Stomach smooth muscle (tissue), 2 donors: ENCODE measurements at regions not wholly inside any gene's neighbourhood (a gene's known extent, or its start where the extent isn't known, plus 50 kb on each side); places are given as distances from the start of the nearest gene placed in this dataset.
A peak's percentile ranks its signal among the peaks of the same experiment; 100 is the strongest.

Source experiments
- H3K27ac ChIP-seq: one replicate; pipeline ENCODE4 v1.7.0; 2013; ENCODE audit warnings: mild to moderate bottlenecking, low read length, inconsistent platforms
- H3K27me3 ChIP-seq, 2 donors: one replicate each; pipeline ENCODE4 v1.7.0; 2013; ENCODE audit warnings: low read length in 2 of 2; ENCODE audit not compliant: insufficient read depth in 2 of 2, control insufficient read depth in 1 of 2
- H3K36me3 ChIP-seq, 2 donors: one replicate each; pipeline ENCODE4 v1.7.0; 2013; ENCODE audit warnings: low read length in 2 of 2; ENCODE audit not compliant: control insufficient read depth in 2 of 2, insufficient read depth in 2 of 2
- H3K4me1 ChIP-seq: one replicate; pipeline ENCODE4 v1.7.0; 2013; ENCODE audit warnings: low read length; ENCODE audit not compliant: control insufficient read depth, insufficient read depth
- H3K4me3 ChIP-seq, 2 donors: one replicate each; pipeline ENCODE4 v1.7.0; 2013; ENCODE audit warnings: low read length in 2 of 2
- H3K9ac ChIP-seq, 2 donors: one replicate each; pipeline ENCODE4 v1.7.0; 2013; ENCODE audit warnings: low read length in 2 of 2, mild to moderate bottlenecking in 1 of 2
- H3K9me3 ChIP-seq, 2 donors: one replicate each; pipeline ENCODE4 v1.7.0; 2013; ENCODE audit warnings: low read length in 2 of 2; ENCODE audit not compliant: control insufficient read depth in 2 of 2
- donor health status: healthy.
- donor health status: Pancreatic carcinoma.

DNA sequence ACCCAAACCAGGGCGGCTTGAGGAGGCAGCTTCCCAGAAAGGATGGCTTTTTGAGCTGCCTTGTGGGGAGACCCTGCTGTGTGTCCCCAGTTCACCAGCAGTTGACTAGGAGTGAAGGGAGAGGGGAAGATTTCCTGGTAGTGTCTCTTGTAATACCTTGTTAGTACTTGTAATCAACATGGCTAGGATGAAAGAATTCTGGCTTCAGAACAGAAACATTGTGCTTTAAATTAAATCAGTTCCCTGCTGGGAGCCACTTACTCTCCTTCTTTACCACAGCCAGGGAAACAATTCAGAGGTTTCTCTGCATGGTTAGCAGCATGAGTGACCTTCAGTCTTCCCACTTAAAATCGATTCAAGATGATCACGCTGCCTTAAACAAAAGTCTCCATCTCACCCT, 525.4 kb upstream of the ID4 start:
- no peaks in the 10 kb centered on the region for H3K27me3 ChIP-seq
- H3K9ac ChIP-seq: no peak overlapping the region
- H3K4me1 ChIP-seq: no peaks in the 10 kb centered on the region
- H3K9me3 ChIP-seq: no peaks in the 10 kb centered on the region
- H3K27ac ChIP-seq: no peak overlapping the region
- no peak overlapping the region for H3K4me3 ChIP-seq
- no peaks in the 10 kb centered on the region for H3K36me3 ChIP-seq

DNA sequence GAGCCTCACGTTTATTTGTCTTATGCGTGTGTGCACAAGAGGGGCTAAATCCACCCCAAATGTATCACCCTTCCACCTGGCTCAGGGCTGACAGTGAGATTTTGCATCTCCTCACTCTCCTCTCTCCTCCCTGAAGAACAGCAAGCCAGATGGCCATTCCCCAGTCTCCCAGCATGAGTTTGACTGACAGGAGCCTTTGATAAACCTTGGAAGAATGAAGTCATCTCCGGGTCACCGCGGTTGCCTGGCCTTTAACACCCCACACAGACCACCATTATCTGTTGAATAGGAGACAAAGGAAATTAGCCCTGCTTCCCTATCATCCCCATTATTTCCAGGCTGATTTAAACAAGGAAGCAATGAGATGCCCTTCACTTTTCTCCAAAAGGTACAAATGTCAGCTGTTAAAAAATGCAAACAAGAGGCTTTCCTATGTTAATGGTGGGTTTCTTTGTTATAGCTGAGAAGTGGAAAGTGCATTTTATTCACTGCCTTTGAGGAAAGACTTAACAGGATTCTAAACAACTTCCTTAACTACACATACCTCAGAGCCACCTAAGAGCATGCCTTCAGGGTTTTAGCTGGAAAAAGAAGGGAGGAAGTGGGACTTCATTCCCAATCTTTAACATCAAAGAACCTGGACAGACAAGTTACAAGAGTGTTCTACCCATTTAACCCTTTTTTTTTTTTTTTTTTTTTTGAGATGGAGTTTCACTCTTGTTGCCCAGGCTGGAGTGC, 524.8 kb upstream of the ID4 start:
- Histone ChIP-seq H3K4me1 (peaks cover 2% of the 10 kb centered on the region), H3K27me3 (no peaks in the 10 kb centered on the region), H3K9me3 (no peaks in the 10 kb centered on the region), H3K4me3 (no peak overlapping the region), H3K27ac (no peak overlapping the region), H3K9ac (no peak overlapping the region), H3K36me3 (no peaks in the 10 kb centered on the region)

DNA sequence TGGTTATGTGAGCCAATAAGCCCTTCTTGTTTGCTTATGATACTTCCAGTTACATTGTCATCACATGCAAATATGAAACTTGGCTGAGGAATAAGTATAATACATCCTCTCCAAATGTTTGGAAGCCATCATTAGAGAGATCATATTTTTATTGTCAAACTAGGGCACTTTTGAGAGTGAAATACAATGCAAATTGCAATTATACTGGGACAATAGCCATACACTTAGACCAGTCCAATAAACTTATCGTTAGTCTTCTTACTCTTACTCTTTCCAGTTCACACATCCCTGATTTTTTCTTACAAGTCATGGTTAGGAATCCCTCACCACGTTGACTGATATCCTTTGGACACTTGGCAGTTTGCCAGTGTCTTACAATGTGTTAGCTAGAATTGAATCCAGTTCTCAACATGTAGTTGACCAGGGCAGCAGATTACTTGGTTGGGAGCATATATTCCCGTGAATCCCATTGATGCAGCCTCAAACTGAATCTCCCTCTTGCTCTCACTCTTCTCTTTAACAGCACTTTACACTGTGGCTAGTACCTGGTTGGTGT, 519.7 kb upstream of the ID4 start:
- no peak overlapping the region for H3K4me3 ChIP-seq
- H3K36me3 ChIP-seq: no peaks in the 10 kb centered on the region
- H3K9ac ChIP-seq: no peak overlapping the region
- no peak overlapping the region for H3K27ac ChIP-seq
- H3K27me3 ChIP-seq: no peaks in the 10 kb centered on the region
- peaks cover 3% of the 10 kb centered on the region for H3K4me1 ChIP-seq
- no peaks in the 10 kb centered on the region for H3K9me3 ChIP-seq

DNA sequence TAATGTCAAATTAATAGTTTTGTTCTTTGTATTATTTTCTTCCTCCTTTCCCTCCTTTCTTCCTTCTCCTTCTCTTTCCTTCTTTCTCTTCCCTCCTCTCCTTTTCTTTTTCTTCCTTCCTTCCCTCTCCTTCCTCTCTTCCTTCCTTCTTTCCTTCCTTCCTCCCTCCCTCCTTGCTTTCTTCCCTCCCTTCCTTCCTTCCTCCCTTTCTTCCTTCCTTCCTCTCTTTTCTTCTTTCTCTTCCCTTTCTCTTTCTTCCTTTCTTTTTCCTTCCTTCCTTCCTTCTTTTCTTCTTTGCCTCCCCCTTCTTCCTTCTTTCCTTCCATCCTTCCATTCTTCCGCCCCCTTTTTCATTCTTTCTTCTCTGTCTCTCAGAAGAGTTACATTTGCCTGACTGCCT, 518.2 kb upstream of the ID4 start:
- peaks cover 11% of the 10 kb centered on the region for H3K4me1 ChIP-seq
- H3K9ac ChIP-seq: no peak overlapping the region
- no peak overlapping the region for H3K4me3 ChIP-seq
- H3K9me3 ChIP-seq: no peaks in the 10 kb centered on the region
- H3K36me3 ChIP-seq: no peaks in the 10 kb centered on the region
- H3K27ac ChIP-seq: no peak overlapping the region
- H3K27me3 ChIP-seq: no peaks in the 10 kb centered on the region

DNA sequence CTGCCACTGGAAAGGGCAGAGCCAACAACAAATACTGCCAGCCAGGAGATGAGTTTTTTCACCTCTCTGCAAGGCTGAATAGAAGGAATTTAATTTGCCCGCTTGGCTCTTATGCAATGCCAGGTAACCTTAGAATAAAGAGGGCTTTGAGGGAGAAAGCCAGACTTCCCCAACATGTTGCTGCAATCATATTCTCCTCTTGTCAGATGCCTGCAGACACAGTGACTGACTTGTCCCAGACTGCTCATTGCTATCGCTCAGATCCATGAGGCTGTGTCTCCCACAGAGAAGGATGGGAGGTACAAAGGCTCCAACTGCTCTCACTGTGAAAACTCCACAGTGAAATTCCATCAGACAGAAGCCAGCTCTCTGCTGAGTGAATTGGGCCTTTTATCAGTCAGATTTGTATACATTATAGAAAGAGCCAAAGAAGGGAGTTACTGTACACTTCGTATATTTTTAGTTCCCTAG, 517.0 kb upstream of the ID4 start:
- Histone ChIP-seq H3K4me1 (peaks cover 13% of the 10 kb centered on the region), H3K36me3 (no peaks in the 10 kb centered on the region), H3K9me3 (no peaks in the 10 kb centered on the region), H3K4me3 (no peak overlapping the region), H3K9ac (no peak overlapping the region), H3K27ac (no peak overlapping the region), H3K27me3 (no peaks in the 10 kb centered on the region)

DNA sequence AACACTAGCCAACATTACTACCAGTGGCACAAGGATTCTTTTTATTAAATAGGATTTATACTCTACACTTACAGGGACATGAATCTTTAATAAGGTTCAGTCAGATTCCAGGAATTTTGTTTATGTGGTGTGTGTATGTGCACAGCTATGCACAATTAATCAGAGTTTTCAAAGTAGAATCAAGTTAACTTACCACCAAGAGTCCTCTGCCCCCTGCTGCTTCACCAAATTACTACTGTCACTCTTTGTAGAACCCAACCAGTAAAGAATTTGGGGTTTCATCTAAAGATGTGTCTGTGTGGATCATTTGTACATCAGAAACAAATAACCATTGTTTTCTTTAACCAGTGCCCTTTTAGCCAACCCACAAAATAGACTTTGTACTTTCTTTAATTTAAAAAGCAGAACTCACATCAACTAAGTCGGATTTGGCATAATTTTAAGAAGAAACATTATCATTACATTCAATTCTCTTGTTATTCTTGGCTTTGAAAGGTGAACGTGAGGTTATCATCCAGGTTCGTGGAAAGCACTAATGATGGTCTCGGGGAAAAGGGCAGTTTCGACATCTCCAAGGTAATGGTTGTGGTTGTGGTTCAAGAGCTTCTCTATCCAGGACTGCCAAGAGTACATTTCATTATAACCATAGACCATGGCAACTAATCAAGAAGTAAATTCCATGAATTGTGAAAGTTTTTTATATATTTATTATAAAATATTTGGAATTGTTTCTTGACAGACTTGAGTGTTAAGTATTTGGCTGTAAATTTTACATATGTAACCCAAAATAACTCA, 514.3 kb upstream of the ID4 start:
- Histone ChIP-seq H3K27me3 (no peaks in the 10 kb centered on the region), H3K27ac (no peak overlapping the region), H3K4me1 (peaks cover 26% of the 10 kb centered on the region), H3K9me3 (no peaks in the 10 kb centered on the region), H3K36me3 (no peaks in the 10 kb centered on the region), H3K4me3 (no peak overlapping the region), H3K9ac (no peak overlapping the region)

GRCh38 chr6:19324376-19324775, 512.8 kb upstream of the ID4 start:
- Histone ChIP-seq H3K27ac (no peak overlapping the region), H3K36me3 (no peaks in the 10 kb centered on the region)

GRCh38 chr6:19325335-19325789, 511.8 kb upstream of the ID4 start:
- Histone ChIP-seq H3K27me3 (no peaks in the 10 kb centered on the region), H3K4me3 (no peak overlapping the region), H3K9me3 (no peaks in the 10 kb centered on the region), H3K9ac (no peak overlapping the region), H3K36me3 (no peaks in the 10 kb centered on the region), H3K4me1 (peaks cover 26% of the 10 kb centered on the region), H3K27ac (peak overlapping the region; percentile 38)

More at GRCh38 chr6:19324376-19324775, 512.8 kb upstream of the ID4 start:
- H3K9me3 ChIP-seq: no peaks in the 10 kb centered on the region
- H3K4me1 ChIP-seq: peaks cover 26% of the 10 kb centered on the region
- H3K4me3 ChIP-seq: no peak overlapping the region
- H3K27me3 ChIP-seq: no peaks in the 10 kb centered on the region
- H3K9ac ChIP-seq: no peak overlapping the region

DNA sequence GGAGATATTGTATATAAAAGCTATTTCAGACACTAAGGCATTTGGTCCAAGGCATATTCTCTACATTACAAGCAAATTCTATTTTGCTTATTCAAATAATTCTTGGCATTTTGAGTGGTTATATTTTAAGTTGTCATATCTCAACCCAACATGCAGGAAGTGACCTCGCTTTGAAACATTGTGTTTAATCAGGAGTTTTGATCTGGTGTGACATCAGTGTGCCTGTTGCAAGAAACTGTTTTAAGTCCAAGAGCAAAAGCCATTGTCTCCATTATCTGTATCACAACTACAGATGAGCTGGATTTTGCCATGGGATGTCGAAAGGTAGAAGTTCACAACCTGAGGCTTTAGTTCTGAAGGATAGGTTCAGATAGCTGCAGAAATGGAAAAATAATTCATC, 509.9 kb upstream of the ID4 start:
- Histone ChIP-seq H3K36me3 (no peaks in the 10 kb centered on the region), H3K4me3 (no peak overlapping the region), H3K9ac (no peak overlapping the region), H3K9me3 (no peaks in the 10 kb centered on the region), H3K27me3 (no peaks in the 10 kb centered on the region), H3K27ac (peak overlapping the region; percentile 13), H3K4me1 (peaks cover 26% of the 10 kb centered on the region)

- H3K27ac ChIP-seq: peak overlapping the region; percentile 13
These were observed 509.5 kb upstream of the ID4 start for GRCh38 chr6:19327661-19328060.

More at GRCh38 chr6:19327661-19328060, 509.5 kb upstream of the ID4 start:
- Histone ChIP-seq H3K9ac (no peak overlapping the region), H3K27me3 (no peaks in the 10 kb centered on the region), H3K4me3 (no peak overlapping the region), H3K36me3 (no peaks in the 10 kb centered on the region), H3K9me3 (no peaks in the 10 kb centered on the region), H3K4me1 (peaks cover 24% of the 10 kb centered on the region)
